Aorta (tissue), 5 donors: ENCODE measurements at regions not wholly inside any gene's neighbourhood (a gene's known extent, or its start where the extent isn't known, plus 50 kb on each side); places are given as distances from the start of the nearest gene placed in this dataset.

Source experiments
- ATAC-seq: fragments of 200-7000 bp; cut with Tn5 transposase; one replicate; pipeline ENCODE4 v1.9.1; 2022; ENCODE audit warnings: moderate library complexity; ENCODE audit not compliant: low FRiP score
- DNase-seq, 2 donors: peaks; one replicate each; pipeline ENCODE4 v3.0.0-alpha.2; 2020
- H3K27ac ChIP-seq, 2 donors: one replicate each; pipeline ENCODE4 v1.5.1; 2013; ENCODE audit warnings: low read length in 2 of 2, mild to moderate bottlenecking in 2 of 2, moderate library complexity in 2 of 2, control low read depth in 1 of 2, inconsistent platforms in 1 of 2, low read depth in 1 of 2
- H3K27me3 ChIP-seq, 2 donors: one replicate each; pipeline ENCODE4 v1.6.1; 2013; ENCODE audit warnings: control low read depth in 1 of 2, low read length in 1 of 2, mild to moderate bottlenecking in 1 of 2, moderate library complexity in 1 of 2; ENCODE audit not compliant: insufficient read depth in 2 of 2, control insufficient read depth in 1 of 2
- H3K36me3 ChIP-seq, 2 donors: one replicate each; pipeline ENCODE4 v1.6.1; 2013; ENCODE audit warnings: control low read depth in 1 of 2, low read length in 1 of 2, mild to moderate bottlenecking in 1 of 2; ENCODE audit not compliant: insufficient read depth in 2 of 2, control insufficient read depth in 1 of 2
- H3K4me1 ChIP-seq, 2 donors: one replicate each; pipeline ENCODE4 v1.6.1; 2013; ENCODE audit warnings: low read length in 2 of 2, control low read depth in 1 of 2, mild to moderate bottlenecking in 1 of 2, moderate library complexity in 1 of 2; ENCODE audit not compliant: insufficient read depth in 2 of 2, control insufficient read depth in 1 of 2
- H3K4me3 ChIP-seq, 2 donors: one replicate each; pipeline ENCODE4 v1.5.1; 2013; ENCODE audit warnings: low read length in 2 of 2, control low read depth in 1 of 2, mild to moderate bottlenecking in 1 of 2
- H3K9me3 ChIP-seq: one replicate; pipeline ENCODE4 v1.6.1; 2013; ENCODE audit warnings: mild to moderate bottlenecking, low read length; ENCODE audit not compliant: control insufficient read depth
- WGBS, 2 donors: extraction: QIAGEN DNeasy Blood & Tissue Kit; methylation state at CpG; one replicate each; pipeline ENCODE4 v1.1.7; 2013; 5-methylcytosine and 5-hydroxymethylcytosine counted together
- intact Hi-C, 2 donors: fragments of 100-400 bp; cut with DNase I; formaldehyde crosslinking; loops; one replicate each; pipeline versions ENCODE4 v1.14.2 to v1.15.0; 2022
- donor health status: healthy with polysubstance abuse.
- donor health status: Bipolar disorder and iron deficiency.
- donor health status: DM: no; HTN: no; CAD: no.
- donor health status: DM: no; HTN: no; CAD: no.
- donor health status: DM: yes; HTN: yes; CAD: no.

DNA sequence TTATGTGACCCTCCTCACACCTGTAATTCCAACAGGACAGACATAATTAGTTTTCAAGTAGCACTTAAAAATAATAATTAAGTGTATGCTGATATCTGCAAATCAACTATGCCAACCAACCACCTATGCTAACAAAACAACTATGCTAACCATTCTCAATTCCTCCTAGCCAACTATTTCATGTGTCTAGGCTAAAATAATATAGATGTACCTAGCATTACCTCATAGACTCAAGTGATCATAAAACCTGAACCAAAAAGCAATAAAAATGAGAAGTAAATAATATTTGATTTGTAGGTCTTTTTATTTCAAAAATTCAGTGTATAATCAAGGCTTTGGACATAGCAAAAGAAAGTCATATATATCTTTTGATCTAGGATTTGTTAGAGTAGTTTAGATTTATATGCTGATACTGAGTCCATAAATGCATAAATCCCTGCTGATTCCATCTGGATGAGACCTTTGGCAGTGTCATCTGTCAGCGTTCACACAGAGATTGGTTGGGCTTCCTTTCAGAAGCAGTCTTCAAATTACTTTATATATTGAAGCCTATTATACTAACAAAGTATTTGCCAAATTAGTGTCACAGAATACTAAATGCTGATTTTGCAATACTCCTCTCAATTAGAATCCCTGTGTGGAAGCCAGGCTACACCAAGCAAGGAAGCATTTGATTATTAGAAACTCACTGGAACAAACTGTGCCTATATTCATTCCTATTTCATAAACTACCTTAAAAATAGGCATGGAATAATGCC, 101.4 kb upstream of the PPM1H start:
- Histone ChIP-seq H3K4me1 (no peaks in the 10 kb centered on the region), H3K36me3 (no peaks in the 10 kb centered on the region), H3K27me3 (no peaks in the 10 kb centered on the region), H3K27ac (no peak overlapping the region), H3K9me3 (no peaks in the 10 kb centered on the region), H3K4me3 (no peak overlapping the region)
- WGBS, 2 donors: 84 to 87% methylated on average over 1 of the region's 1 CpG
- ATAC-seq (no peak), DNase-seq (no peak)
- intact Hi-C loops: no loop called here

DNA sequence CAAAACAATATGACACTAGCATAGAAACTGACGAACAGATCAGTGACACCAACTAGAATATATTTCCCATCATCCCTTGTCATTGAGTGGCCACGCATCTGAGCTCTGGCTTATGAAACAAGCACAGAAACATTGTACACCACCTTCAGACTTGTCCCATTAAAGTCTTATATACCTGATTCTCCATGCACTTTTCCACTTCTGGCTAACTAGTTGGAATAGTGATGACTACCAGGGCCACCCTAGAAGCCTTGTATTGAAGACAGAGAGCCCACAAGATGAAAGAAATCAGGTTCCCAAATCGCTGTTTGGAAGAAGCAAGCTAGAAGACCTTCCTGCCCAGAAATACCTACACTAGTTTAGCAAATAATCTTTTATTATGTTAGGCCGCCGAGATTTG, 99.7 kb upstream of the PPM1H start:
- intact Hi-C loops: no loop called here
- Histone ChIP-seq H3K4me1 (no peaks in the 10 kb centered on the region), H3K36me3 (no peaks in the 10 kb centered on the region), H3K27me3 (no peaks in the 10 kb centered on the region), H3K27ac (no peak overlapping the region), H3K9me3 (no peaks in the 10 kb centered on the region), H3K4me3 (no peak overlapping the region)
- DNase-seq (no peak), ATAC-seq (no peak)
- 93 to 95% methylated on average over 5 of the region's 5 CpGs for WGBS, 2 donors

DNA sequence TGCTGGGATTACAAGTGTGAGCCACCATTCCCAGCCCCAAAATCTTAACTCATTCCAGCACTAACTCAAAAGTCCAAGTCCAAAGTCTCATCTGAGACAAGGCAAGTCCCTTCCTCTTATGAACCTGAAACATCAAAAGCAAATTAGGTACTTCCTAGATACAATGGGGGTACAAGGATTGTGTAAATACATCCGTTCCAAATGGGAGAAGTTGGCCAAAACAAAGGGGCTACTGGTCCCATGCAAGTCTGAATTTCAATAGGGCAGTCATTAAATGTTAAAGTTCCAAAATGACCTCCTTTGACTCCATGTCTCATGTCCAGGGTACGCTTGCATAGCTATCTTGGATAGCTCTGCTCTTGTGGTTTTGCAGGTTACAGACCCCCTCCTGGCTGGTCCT, 94.7 kb upstream of the PPM1H start:
- Histone ChIP-seq H3K27me3 (no peaks in the 10 kb centered on the region), H3K27ac (no peak overlapping the region), H3K4me3 (no peak overlapping the region), H3K36me3 (no peaks in the 10 kb centered on the region), H3K9me3 (no peaks in the 10 kb centered on the region), H3K4me1 (no peaks in the 10 kb centered on the region)
- DNase-seq (no peak), ATAC-seq (no peak)
- WGBS, 2 donors: 97% methylated on average over 2 of the region's 2 CpGs
- intact Hi-C loops: no loop called here

DNA sequence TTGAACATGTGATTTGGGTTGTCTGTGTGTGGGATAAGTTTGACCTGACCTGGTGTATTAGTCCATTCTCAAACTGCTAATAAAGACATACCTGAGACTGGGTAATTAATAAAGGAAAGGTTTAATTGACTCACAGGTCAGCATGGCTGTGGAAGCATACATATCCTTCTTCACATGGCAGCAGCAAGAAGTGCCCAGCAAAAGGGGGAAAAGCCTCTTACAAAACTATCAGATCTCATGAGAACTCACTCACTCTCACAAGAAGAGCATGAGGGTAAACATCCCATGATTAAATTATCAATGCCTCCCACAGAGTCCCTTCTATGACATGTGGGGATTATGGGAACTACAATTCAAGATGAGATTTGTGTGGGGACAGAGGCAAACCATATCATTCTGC, 94.0 kb upstream of the PPM1H start:
- no peak for DNase-seq
- no peaks in the 10 kb centered on the region for H3K4me1 ChIP-seq
- no peak for ATAC-seq
- no peaks in the 10 kb centered on the region for H3K27me3 ChIP-seq
- intact Hi-C loops: no loop called here
- H3K9me3 ChIP-seq: no peaks in the 10 kb centered on the region
- H3K36me3 ChIP-seq: no peaks in the 10 kb centered on the region
- no peak overlapping the region for H3K4me3 ChIP-seq
- H3K27ac ChIP-seq: no peak overlapping the region

DNA sequence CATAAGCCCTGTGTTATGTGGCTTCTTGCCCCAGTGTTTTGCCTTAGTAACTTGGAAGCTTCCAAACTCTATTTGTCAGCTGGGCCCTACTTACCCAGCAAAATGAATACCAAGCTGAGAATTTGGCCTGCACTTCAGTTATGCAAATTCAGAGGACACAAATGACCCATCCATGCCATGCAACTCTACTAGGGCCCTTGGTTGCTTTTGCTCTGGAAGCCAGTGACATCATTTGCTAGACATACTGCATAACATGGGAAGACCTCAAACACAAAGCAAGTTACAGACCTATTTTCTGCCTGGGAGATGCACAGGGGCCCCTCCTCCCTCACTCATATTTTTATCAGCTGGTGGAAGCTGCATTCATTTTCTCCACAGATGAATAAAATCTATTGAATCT, 90.2 kb upstream of the PPM1H start:
- intact Hi-C loops: no loop called here

DNA sequence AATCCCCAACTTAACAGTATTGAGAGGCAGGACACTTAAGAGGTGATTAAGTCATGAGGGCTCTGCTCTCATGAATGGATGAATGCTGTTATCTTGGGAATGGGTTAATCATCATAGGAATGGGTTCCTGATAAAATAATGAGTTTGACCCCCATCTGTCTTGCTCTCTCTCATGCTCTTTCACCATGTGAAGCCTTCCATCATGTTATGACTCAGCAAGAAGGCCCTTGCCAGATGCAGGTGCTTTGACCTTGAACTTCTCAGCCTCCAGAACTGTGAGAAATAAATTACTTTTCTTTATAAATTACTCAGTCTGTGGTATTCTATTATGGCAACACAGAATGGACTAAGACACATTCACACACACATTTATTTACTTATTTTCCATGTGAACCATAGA, 89.0 kb upstream of the PPM1H start:
- no peak for DNase-seq
- H3K27ac ChIP-seq: no peak overlapping the region
- intact Hi-C loops: no loop called here
- peaks cover 0 to 2% of the 10 kb centered on the region in 2 donors for H3K4me1 ChIP-seq
- no peaks in the 10 kb centered on the region for H3K9me3 ChIP-seq
- ATAC-seq: no peak
- H3K4me3 ChIP-seq: no peak overlapping the region
- H3K36me3 ChIP-seq: no peaks in the 10 kb centered on the region
- H3K27me3 ChIP-seq: no peaks in the 10 kb centered on the region

More for the DNA sequence above, 90.2 kb upstream of the PPM1H start:
- Histone ChIP-seq H3K27me3 (no peaks in the 10 kb centered on the region), H3K9me3 (no peaks in the 10 kb centered on the region), H3K36me3 (no peaks in the 10 kb centered on the region), H3K27ac (no peak overlapping the region), H3K4me3 (no peak overlapping the region), H3K4me1 (peaks cover 0 to 2% of the 10 kb centered on the region in 2 donors)
- no peak for DNase-seq
- ATAC-seq: no peak

DNA sequence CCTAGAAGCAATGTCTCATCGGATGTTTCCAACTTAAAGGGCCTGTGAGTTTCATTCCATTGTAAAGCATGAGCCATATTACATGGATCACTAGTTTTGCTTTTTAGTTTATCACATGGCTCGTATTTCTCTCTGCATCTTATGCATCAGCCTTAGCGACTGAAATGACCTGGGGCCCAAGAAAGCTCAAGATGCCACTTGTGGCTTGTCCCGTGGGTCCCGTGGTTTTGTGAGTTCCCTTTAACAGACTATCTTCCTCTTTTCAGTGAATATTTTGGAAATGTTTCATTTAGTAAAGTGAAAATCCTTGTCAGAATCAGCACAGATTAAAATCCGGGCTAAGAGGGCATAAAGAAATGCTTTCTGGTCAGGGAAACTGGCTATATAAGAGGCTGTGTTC, 86.2 kb upstream of the PPM1H start:
- Histone ChIP-seq H3K27me3 (no peaks in the 10 kb centered on the region), H3K36me3 (no peaks in the 10 kb centered on the region), H3K4me3 (no peak overlapping the region), H3K4me1 (peaks cover 0 to 2% of the 10 kb centered on the region in 2 donors), H3K9me3 (no peaks in the 10 kb centered on the region), H3K27ac (no peak overlapping the region)
- ATAC-seq (no peak), DNase-seq (no peak)
- WGBS, 2 donors: 82 to 86% methylated on average over 6 of the region's 6 CpGs
- intact Hi-C loops: no loop called here

DNA sequence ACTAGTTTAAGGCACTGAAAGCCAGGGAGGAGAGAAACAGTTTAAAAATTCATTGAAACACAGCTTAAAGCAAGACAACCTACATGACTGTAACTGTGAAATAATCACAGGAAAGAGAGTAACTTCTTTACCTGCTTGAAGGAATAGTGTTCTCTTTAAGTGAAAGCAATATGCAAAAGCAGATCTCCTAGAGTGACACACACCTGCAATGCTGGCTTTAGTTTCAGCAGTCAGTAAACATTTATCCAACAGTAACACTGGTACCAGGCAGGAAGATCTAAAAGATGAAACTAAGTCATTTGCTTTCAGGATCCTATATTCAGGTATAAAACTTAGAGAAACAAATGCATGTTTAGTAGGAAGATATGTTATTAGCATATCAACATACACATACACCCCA, 85.3 kb upstream of the PPM1H start:
- no peak for DNase-seq
- Histone ChIP-seq H3K9me3 (no peaks in the 10 kb centered on the region), H3K36me3 (no peaks in the 10 kb centered on the region), H3K27me3 (no peaks in the 10 kb centered on the region), H3K4me1 (peaks cover 0 to 2% of the 10 kb centered on the region in 2 donors), H3K4me3 (no peak overlapping the region), H3K27ac (no peak overlapping the region)
- intact Hi-C loops: no loop called here
- ATAC-seq: no peak

DNA sequence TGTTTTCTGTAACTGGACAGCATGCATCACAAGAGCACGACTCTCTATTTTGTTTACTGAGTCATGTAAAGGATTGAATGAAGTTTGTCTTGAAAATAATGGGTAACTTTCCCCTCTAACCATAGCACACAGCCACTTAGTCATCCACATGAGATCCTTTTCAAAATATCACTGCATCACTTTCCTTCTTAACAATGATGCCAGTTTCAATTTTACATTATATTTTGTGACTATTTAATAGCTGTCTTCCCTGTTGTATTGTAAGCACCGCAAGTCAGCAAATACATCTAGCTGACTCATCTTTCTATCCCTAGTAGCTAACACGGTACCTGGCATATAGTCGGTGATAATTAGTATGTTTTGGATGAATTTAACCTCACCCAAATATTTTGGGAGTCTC, 83.3 kb upstream of the PPM1H start:
- DNase-seq (no peak), ATAC-seq (no peak)
- Histone ChIP-seq H3K27me3 (no peaks in the 10 kb centered on the region), H3K27ac (no peak overlapping the region), H3K4me1 (peaks cover 0 to 2% of the 10 kb centered on the region in 2 donors), H3K9me3 (no peaks in the 10 kb centered on the region), H3K4me3 (no peak overlapping the region), H3K36me3 (no peaks in the 10 kb centered on the region)
- intact Hi-C loops: no loop called here
- WGBS, 2 donors: 50 to 77% methylated on average over 4 of the region's 4 CpGs
